ENCODE measurements at regions not wholly inside any gene's neighbourhood (a gene's known extent, or its start where the extent isn't known, plus 50 kb on each side); places are given as distances from the start of the nearest gene placed in this dataset.

DNA sequence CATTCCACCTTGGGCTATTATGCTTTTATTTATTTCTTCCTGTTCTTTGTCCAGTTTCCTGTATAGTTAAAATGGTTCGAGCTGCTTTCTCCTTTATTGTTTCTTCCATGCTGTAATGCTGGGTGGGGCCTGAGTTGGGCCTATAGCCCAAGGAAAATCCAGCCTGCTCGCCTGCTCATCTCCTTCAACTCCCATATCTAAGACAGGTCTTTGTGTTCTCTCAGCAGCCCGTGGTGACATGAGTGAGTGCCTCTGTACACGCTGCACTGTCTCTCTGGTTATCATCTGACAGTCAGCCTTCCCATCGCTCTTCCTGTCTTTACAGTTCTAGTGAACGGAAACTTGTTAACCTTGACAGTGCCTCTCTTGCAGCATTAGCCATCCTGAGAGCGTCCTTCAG is 221.9 kb upstream of the SLC10A2 start:
- DNase-seq (ENCODE audit: low read depth in 2 of 3, low spot score in 1 of 3), result no peak

DNA sequence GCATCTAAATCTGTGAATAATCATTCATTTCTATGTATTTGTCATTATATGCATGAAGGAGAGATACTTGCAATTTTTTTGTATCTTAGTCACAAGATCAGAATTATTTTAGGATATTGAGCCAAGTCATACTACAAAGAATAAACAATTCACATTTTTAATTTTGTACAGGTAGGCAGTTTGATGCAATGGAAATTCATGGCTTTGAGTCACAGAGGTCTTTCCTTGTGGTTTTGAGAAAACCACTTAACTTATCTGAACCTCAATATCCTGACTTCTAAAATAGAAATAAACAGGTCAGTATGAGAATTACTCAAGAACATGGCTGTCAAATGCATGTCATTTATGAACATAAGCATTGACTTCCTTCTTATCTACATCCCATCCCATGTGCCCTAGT is 221.4 kb upstream of the SLC10A2 start:
- no peak for DNase-seq (ENCODE audit: low read depth in 2 of 3, low spot score in 1 of 3)

DNA sequence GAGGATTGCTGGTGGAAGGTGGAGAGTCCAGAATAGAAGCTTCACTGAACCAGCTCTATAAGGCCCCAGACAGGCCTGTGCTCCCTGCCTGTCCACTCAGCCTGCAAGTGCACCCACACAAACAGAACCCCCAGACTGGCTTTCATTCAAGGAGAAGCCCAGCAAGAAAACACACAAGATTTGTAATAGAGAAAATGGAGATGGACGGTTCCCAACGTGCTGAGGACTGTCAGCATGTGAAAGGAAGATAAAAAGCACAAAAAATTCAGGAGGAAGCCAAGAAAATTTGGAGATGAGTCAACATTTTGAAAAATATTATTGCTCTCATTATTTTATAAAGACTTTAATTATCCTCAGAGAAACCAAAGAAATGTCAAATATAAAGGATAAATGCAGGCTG is 218.2 kb upstream of the SLC10A2 start:
- DNase-seq (ENCODE audit: low read depth in 2 of 3, low spot score in 1 of 3), result no peak

DNA sequence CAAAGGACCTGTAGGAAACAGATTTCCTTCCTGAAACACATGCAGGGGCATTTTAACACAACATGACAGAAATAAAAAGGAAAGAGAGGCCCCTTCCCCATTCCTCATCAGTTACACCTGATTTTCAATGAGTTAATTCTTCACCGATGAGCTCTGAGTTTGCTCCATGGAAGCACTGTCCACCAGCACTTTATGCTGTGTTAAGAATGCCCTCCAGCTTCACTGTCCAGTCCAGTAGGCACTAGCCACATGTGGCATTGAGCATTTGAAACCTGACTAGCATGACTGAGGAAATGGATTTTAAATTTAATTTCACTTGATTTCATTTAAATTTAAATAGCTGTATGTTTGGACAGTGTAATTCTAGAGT is 217.2 kb upstream of the SLC10A2 start:
- no peak for DNase-seq (ENCODE audit: low read depth in 2 of 3, low spot score in 1 of 3)

DNA sequence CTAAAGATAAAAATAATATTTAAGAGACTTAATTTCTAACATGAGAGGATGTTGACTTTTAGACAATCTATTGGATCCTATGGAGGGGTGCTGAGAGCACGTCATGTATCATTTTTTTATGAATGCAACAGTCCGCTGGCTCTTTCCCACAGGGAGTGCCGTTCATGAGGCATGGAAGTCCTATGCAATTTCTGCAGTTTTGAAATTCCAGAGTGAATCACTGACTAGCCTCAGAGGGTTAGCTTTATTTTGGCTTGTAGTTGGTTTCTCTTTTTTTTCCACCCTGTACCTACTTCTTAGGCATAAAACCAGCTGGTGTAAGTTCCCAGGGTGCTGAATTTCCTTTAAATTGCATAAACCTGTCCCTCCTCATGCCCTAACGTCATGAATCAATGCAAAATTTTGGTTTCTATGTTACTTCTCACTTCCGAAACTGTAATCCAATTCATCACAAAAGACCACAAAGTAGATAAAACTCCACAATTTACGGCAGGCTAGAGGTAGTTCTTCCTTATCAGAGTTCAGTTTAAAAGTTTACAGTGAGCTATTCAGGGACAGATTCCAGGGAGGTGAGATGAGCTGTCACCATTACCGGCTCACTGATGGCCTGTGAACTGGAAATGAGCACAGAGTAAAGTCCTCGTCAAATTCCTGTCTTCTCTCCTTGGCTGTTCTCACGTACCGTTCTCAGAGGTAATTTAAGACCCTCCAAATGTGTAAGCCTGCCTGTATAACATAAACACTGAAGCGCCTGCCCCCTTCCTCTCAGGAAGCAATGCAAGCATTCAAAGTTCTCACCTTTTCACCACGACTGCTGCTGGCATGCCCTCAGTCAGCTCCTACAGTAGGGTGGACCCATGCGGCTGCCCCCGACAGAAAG is 216.6 kb upstream of the SLC10A2 start:
- no peak for DNase-seq (ENCODE audit: low read depth in 2 of 3, low spot score in 1 of 3)

DNA sequence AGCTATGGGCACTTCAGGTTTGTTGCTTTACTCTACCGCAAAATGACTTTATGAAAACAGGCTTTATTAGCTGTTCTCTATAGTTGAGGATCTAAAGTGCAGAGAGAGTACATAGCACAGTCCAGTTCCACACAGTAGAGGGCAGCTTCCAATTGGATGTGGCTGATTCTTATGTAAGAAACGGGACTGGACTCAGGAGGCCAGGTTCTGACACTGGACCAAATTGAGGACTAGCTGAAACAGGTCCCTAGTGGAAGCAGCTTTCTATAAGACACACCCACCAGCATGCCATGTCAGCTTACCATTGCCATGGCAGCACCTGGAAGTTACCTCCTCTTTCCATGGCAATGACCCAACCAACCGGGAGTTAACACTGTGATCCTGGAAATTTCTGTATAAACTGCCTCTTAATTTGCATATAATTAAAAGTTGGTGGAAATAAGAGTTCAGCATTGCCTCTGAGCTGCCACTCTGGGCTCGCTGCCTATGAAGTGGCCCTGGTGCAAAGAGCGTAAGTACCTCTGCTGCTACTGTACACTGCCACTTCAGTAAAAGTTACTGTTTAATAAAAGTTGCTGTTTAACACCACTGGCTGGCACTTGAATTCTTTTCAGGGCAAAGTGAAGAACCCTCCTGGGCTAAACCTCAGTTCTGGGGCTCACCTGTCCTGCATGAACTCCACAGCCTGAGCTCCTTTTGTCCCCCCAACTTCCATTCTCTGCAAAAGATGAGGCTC is 211.9 kb upstream of the SLC10A2 start:
- no peak for DNase-seq (ENCODE audit: low read depth in 2 of 3, low spot score in 1 of 3)

DNA sequence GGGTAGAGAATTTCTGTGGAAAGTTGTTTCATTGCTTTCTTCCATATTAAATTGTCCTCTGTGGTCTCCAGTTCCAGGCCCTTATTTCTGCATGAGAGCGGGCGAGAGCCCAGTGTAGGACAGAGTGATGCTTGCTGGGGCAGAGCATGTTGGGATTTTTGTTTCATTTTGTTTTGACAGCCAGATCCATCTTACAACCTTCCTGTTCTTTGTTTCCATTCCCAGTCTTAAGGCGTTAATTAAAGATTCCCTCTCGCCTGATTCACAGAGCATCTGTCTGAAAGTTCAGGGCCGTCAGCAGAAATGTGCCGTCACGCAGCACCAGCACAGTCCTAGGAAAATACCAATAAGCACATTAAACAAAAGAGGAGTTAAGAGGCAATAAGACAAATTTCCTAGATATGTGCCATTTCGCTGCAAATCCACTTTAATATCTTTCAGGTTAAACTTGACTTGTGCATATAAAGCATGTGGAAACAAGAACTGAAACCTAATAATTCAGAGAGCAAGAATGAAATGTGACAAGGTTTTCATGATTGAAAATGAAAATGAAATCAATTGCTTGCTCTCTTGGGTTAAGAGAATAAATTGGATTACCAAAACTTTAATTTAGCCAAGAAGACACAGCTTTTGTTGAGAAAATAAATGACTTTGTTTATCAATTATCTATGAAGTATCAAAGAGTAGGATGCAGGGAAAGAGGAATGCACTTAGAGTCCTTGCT is 210.7 kb upstream of the SLC10A2 start:
- DNase-seq (ENCODE audit: low read depth in 2 of 3, low spot score in 1 of 3), result no peak

DNA sequence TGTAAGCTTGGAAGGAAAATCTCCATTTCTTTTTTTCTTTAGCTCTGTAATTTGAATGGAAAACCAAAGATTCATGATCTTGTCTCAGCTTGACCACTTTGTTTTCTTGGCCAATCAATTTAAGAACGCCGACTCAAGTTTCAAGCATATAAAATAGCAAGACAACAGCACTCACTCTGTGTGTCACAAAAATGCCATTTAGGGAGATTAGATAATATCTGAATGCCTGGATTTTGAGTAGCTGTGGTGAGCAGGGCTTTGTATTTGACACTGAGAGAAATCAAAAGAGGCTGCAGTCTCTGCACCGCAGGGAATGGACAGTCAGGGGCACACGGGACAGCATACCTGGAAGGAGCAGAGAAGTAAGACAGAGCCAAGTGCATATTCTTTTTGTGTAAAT is 209.5 kb upstream of the SLC10A2 start:
- DNase-seq (ENCODE audit: low read depth in 2 of 3, low spot score in 1 of 3), result no peak

DNA sequence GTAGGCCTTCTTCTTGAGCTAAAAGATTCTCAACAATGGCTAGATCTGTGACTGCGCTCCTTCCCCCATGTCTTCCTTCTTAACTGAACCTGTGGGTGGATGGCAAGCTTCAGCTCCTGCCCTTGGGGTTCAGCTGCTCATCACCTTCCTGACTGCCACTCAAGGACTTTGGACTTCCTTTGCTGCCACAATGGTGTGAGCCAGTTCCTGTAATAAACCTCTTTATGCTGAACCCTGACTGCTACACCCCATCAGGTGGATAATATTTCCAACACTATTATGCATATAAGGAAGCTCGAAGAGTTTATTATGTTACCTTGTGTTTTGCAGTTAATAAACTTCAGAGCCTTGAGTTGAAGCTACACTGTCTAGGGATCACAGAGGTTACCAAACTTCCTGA is 208.9 kb upstream of the SLC10A2 start:
- no peak for DNase-seq (ENCODE audit: low read depth in 2 of 3, low spot score in 1 of 3)

DNA sequence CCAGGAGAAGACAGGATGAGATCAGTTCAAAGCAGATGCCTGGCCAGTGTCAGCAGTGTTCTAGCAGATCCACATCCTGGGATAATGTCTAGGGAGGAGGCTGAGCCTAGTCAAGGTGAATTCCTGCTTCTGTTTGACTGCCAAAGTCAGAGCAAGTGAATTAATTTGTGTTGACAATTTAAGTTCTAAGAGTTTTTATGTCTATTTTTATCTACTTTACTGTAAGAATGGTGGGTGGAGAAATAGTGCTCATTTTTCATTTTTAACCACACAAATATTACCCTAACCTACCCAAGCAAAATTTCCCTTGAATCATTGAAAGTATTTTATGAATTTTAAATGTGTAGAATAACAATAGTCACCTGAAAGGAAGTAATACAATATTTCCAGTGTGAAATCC is 207.6 kb upstream of the SLC10A2 start:
- no peak for DNase-seq (ENCODE audit: low read depth in 2 of 3, low spot score in 1 of 3)

DNA sequence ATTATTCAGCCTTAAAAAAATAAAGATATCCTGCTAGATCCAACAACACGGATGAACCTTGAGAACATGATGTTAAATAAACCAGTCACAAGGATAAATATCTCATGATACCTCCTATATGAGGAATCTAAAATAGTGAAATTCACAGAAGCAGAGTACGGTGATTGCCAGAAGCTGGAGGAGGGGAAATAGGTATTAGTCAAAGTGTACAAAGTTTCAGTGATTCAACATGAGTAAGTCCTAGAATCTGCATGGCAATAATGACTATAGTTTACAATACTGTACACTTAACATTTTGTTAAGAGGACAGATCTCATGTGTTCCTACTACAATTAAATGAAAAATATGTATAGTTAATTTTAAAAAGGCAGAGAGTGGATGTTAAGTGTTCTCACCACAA is 206.6 kb upstream of the SLC10A2 start:
- no peak for DNase-seq (ENCODE audit: low read depth in 2 of 3, low spot score in 1 of 3)

DNA sequence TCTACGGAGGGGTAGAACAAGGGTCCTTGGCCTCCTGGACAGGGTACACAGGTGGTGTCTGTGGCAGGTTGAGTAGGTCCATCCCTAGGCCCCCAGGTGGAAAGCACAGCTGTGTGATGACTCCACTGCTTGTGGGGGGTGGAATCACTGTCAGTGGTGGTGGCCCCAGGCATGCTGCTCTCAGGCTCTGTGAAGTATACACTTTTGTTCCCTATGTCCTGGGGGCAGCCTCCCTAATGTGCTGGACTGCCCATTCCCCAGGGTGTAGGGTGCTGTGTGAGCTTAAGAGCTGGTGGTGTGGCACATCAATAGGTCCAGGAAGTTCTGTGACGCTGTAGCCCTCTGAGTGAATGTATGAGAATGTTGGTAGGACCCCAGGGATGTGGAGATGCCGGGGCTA is 197.2 kb upstream of the SLC10A2 start:
- DNase-seq (ENCODE audit: low read depth in 2 of 3, low spot score in 1 of 3), result no peak

DNA sequence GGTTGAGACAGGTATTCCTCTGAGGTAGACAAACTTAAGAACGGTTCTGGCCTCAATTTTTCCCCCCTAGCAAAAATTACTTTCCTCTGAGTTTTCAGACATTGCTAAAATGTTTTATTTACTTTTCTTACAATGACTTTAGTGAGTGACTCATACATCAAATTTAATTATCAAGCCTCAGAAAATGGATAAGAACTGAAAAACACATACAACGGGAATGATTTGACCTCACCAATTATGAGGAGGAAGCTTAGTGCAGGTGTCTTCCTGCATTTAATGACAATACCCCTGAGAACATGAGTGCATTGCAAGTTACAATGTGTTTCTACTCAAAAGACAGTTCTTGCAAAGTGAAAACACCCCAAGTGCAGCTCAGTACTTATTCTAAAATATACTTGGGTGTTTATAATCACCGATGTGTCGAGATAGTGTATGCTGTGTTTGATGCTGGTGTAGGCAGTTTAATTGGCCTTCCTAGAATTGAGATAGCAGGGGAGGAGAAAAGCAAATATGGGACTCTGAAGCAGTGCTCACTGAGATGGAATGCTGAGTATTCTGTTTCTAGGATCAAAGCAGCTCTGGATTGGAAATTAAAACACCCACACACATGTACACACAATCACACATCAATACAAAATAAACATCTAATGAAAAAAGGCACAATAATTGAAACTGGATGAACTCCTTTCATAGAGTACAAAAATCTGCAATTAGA is 189.5 kb upstream of the SLC10A2 start:
- no peak for DNase-seq (ENCODE audit: low read depth in 2 of 3, low spot score in 1 of 3)

DNA sequence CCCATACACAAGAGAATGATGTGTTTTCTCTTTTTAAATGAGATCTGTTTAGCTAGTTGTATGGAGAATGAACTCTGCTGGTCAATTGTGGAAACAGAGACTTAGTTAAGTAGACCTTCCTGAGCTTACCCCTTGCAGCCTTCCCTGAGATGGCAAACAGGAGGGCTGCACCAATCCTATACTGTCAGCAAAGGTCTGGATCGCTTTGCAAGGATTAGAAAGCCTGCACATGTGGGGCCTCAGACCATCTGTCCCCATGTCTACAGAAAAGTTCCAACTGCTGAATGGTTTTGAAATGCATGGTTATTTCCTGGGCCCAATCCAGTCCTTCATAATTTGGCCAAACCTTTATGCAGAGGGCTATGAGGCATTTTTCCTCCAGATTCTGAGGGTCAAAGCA is 183.9 kb upstream of the SLC10A2 start:
- no peak for DNase-seq (ENCODE audit: low read depth in 2 of 3, low spot score in 1 of 3)

DNA sequence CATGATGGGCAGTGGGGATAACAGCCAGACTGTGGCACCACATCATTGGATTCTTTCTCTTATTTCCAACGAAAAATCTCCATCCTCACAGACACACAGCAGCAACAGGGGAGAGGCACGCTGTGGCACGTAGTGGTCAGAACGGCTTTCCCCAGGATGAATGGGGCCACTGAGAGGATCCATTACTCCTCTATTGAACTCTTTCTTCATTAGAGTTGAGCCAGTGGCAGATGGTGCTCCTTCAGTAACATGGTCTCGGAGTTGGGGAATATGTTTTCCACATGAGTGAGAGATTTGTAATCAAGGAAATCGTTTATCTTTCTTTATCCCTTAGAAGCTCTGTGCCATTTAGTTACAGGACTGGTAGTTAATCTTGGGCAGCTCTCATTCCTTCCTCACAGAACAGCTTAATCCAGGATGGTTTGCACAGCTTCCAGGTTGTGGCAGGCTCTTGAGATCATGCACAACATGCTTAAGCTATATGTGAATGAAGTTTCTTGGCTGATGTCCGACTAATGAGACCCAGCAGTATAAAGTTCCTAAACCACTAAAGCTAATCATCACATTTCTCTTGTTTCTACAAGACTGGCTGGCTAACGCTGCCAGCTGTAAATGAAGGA is 180.5 kb upstream of the SLC10A2 start:
- no peak for DNase-seq (ENCODE audit: low read depth in 2 of 3, low spot score in 1 of 3)

DNA sequence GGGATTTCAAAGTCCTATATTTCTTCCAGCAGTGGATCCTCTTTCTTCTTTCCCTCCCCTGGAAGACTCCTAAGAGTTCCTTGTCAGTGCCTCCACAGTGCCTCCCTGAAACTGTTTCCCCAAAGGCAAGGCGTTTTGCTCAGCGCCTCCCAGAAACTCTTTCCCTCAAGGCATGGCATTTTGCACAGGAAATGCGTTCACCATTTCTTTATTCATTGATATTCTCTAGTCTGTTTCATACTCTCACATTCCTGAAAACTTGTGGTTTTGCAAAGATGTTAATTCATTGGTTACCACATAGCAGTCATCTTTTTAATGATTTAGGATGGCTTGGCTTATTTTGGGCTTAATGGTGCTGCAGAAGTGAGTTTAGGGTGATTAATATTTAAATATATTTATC is 177.3 kb upstream of the SLC10A2 start:
- DNase-seq (ENCODE audit: low read depth in 2 of 3, low spot score in 1 of 3), result no peak

DNA sequence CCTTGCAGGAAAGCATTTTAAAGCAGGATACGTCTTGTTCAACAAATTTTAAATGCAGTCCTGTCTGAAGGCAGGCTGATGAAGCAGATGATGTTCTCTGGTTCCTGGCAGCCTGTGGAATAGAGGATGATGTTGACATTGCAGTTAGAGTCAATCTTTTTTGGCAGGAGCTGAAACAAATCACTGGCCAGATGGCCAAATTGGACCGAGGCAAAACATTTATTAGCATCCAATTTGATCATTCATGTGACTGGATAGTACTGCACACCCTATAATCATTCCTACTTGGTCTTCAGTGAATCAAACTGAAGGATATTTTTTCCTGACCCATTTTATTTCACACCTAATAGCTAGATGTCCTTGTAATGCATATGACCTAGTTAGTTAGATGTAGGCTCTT is 172.2 kb upstream of the SLC10A2 start:
- no peak for DNase-seq (ENCODE audit: low read depth in 2 of 3, low spot score in 1 of 3)

DNA sequence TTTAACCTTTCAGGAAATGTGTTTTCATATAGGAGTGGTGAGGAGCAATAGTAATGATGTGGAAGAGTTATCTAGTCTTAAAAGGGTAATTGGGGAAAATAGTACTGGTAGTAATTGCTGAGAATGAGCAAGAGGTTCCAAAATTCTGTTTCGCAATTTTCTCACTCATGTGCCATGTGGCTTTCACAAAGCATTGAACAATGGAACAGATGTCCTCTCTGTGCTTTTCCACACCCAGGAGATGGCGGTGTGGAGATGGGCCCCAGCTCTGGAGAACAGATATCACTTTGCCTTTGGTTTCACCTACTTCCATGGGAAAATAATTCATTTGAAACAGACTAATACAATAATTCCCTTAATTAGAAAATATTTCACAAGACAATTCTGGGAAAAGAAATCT is 170.0 kb upstream of the SLC10A2 start:
- no peak for DNase-seq (ENCODE audit: low read depth in 2 of 3, low spot score in 1 of 3)

DNA sequence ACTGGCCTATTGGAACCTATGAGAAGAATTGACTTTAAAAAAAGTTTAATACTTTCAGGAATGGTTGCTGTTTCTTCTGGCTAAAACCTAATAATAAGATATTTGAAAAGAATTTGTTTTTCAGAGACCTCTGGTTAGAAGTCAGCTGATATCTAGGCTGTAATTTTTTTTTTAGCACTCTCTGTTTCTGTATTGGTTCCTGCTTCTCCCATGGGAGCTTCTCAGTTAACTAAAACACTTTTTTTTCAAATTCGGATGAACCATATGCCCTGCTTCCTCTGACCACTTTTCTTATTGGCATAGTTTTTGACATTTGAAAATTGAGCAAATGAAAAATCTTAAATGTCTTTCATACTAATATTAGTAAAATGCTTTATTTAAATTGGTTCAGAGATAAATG is 163.5 kb upstream of the SLC10A2 start:
- no peak for DNase-seq (ENCODE audit: low read depth in 2 of 3, low spot score in 1 of 3)

DNA sequence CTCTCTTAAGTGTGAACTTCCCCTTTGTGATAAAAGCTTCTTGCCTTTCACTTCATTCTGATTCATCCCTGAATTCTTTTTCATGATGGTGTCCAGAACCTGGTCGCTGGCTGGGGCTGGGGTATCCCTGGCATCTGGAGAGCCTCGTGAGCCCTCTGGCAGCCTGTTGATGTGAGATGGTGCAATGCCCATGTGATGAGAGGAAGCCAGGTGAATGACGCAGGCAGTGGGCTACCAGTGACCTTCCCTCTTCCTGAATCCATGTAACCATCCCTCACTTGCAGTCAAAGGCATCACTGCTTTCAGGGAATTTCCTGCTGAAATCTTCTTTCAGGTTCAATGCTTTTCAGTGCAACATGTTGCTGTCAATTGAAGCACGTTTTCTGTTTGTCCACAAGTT is 158.6 kb upstream of the SLC10A2 start:
- no peak for DNase-seq (ENCODE audit: low read depth in 2 of 3, low spot score in 1 of 3)

DNA sequence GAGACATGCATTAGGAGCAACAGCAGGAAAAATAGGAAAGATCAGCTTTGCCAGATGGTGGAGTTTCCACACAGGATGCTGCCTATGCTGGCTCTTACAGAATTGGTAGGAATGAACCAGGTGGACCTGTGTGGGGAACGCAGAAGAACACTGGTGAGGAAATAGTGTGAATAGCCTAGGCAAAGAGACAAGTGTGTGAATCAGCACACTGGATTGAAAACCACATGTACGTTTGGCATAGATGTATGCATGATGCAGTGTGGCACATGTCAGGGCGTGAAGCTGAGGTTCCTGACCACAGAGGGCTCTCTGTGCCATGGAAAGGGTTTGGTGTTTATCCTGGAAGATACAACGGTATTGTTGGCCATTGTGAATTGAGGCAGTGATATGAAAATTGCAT is 156.5 kb upstream of the SLC10A2 start:
- DNase-seq (ENCODE audit: low read depth in 2 of 3, low spot score in 1 of 3), result no peak
